Upper lobe of right lung (tissue), 1 donor: ENCODE measurements at regions not wholly inside any gene's neighbourhood (a gene's known extent, or its start where the extent isn't known, plus 50 kb on each side); places are given as distances from the start of the nearest gene placed in this dataset.
"Not testable (repeated sequence)": the region's sequence is repeated elsewhere in the genome, so short reads cannot be mapped to it uniquely, and the experiment has no call there.

Experiments
- ATAC-seq: fragments of 200-7000 bp; cut with Tn5 transposase; one replicate; pipeline ENCODE4 v1.9.1; 2020; ENCODE audit warnings: mild to moderate bottlenecking, moderate library complexity
- DNase-seq: peaks from one replicate; pipeline ENCODE4 v3.0.0-alpha.2; 2020
- H3K27ac ChIP-seq: fragments of 200-600 bp; one replicate; pipeline ENCODE4 v1.8.0; 2022
- H3K27me3 ChIP-seq: fragments of 200-600 bp; one replicate; pipeline ENCODE4 v1.8.0; 2022; ENCODE audit warnings: mild to moderate bottlenecking
- H3K36me3 ChIP-seq: fragments of 200-600 bp; one replicate; pipeline ENCODE4 v1.8.0; 2022
- H3K4me1 ChIP-seq: fragments of 200-600 bp; one replicate; pipeline ENCODE4 v1.8.0; 2022
- H3K4me3 ChIP-seq: fragments of 200-600 bp; one replicate; pipeline ENCODE4 v1.8.0; 2022; ENCODE audit warnings: mild to moderate bottlenecking
- H3K9me3 ChIP-seq: fragments of 200-600 bp; one replicate; pipeline ENCODE4 v1.8.0; 2022
- CTCF ChIP-seq: fragments of 200-600 bp; IDR thresholded peaks from one replicate; pipeline ENCODE4 v1.8.0; 2022; ENCODE audit warnings: antibody characterized with exemption
- intact Hi-C: fragments of 100-400 bp; cut with DNase I; formaldehyde crosslinking; loops from one replicate; pipeline ENCODE4 v1.11.0; 2022
- donor health status: DM: no; HTN: yes; CAD: no; lungs with severe emphysema.

GRCh38 chr13:21282065-21282464 is 105.6 kb downstream of the MRPL57 start:
- H3K9me3 ChIP-seq, result no peaks in the 10 kb centered on the region
- no peak for ATAC-seq
- H3K27me3 ChIP-seq, result no peaks in the 10 kb centered on the region
- no peak for DNase-seq
- intact Hi-C loops, result no loop called here
- no peak overlapping the region for H3K27ac ChIP-seq
- no peaks in the 10 kb centered on the region for H3K4me1 ChIP-seq
- no peaks in the 10 kb centered on the region for H3K36me3 ChIP-seq
- H3K4me3 ChIP-seq, result no peak overlapping the region
- TF ChIP-seq CTCF, result no peak

GRCh38 chr13:21287331-21287907 is 111.0 kb downstream of the MRPL57 start:
- Histone ChIP-seq H3K36me3 (no peaks in the 10 kb centered on the region), H3K4me1 (no peaks in the 10 kb centered on the region), H3K27ac (no peak overlapping the region), H3K4me3 (no peak overlapping the region), H3K9me3 (no peaks in the 10 kb centered on the region), H3K27me3 (no peaks in the 10 kb centered on the region)
- intact Hi-C loops, result no loop called here
- ATAC-seq (no peak), DNase-seq (no peak)
- no peak for TF ChIP-seq CTCF

- Histone ChIP-seq H3K4me1 (no peaks in the 10 kb centered on the region), H3K9me3 (no peaks in the 10 kb centered on the region), H3K36me3 (no peaks in the 10 kb centered on the region), H3K4me3 (no peak overlapping the region), H3K27ac (no peak overlapping the region), H3K27me3 (no peaks in the 10 kb centered on the region)
- DNase-seq, result no peak
- TF ChIP-seq CTCF, result no peak
- ATAC-seq, result no peak
- intact Hi-C loops, result no loop called here
Measured at GRCh38 chr13:21289475-21289874, 113.0 kb downstream of the MRPL57 start.

GRCh38 chr13:21290442-21291002 is 114.1 kb downstream of the MRPL57 start:
- ATAC-seq, DNase-seq, H3K4me1 ChIP-seq, H3K36me3 ChIP-seq, H3K9me3 ChIP-seq, H3K27me3 ChIP-seq, H3K4me3 ChIP-seq, H3K27ac ChIP-seq, intact Hi-C loops: not testable (repeated sequence)

- Histone ChIP-seq H3K27ac (no peak overlapping the region), H3K36me3 (no peaks in the 10 kb centered on the region), H3K27me3 (no peaks in the 10 kb centered on the region), H3K4me3 (no peak overlapping the region), H3K9me3 (no peaks in the 10 kb centered on the region), H3K4me1 (no peaks in the 10 kb centered on the region)
- no peak for ATAC-seq
- intact Hi-C loops, result no loop called here
- DNase-seq, result no peak
- TF ChIP-seq CTCF, result no peak
Measured at GRCh38 chr13:21291840-21292239, 115.4 kb downstream of the MRPL57 start.

GRCh38 chr13:21296991-21297390 is 120.5 kb downstream of the MRPL57 start:
- H3K36me3 ChIP-seq, H3K27ac ChIP-seq, H3K9me3 ChIP-seq, H3K4me1 ChIP-seq, H3K4me3 ChIP-seq, H3K27me3 ChIP-seq: not testable (repeated sequence)
- TF ChIP-seq CTCF, result peak; percentile 29
- intact Hi-C loops, result loop anchor here (5.0 kb wide), 1 partner anchor 180 kb away; no protein-coding TSS in a partner anchor
- ATAC-seq (peak; percentile 62), DNase-seq (peak; percentile 63)
